CD4-positive, alpha-beta T cell (primary cell): ENCODE measurements at regions not wholly inside any gene's neighbourhood (a gene's known extent, or its start where the extent isn't known, plus 50 kb on each side); places are given as distances from the start of the nearest gene placed in this dataset.

Experiments
- ATAC-seq: fragments of 200-7000 bp; cut with Tn5 transposase; one replicate; pipeline ENCODE4 v1.10.0; 2022; ENCODE audit warnings: mild to moderate bottlenecking; ENCODE audit not compliant: poor library complexity
- CTCF ChIA-PET: fragments of 350-600 bp; sonication (Branson Sonifier 250); formaldehyde crosslinking; loops from one replicate; lab custom pipeline; 2021; ENCODE audit warnings: antibody characterized with exemption, inconsistent platforms; lab: Charles Lee
- POLR2A ChIA-PET: fragments of 350-600 bp; sonication (Branson Sonifier 250); formaldehyde crosslinking; loops from one replicate; lab custom pipeline; 2021; ENCODE audit warnings: antibody characterized with exemption, inconsistent platforms; lab: Charles Lee
- DNase-seq, 14 experiments: peaks; one replicate each; pipeline ENCODE4 v3.0.0-alpha.2; 2013 to 2020; ENCODE audit warnings: mixed read lengths in 2 of 14
- H3K27ac ChIP-seq, 2 donors: one replicate each; pipeline versions ENCODE4 v1.5.1 to v1.7.0; 2013; ENCODE audit warnings: low read length in 2 of 2, low read depth in 1 of 2, mild to moderate bottlenecking in 1 of 2
- H3K27me3 ChIP-seq, 2 experiments: 1 replicate in 1 of 2; 2 replicates in 1 of 2; pipeline versions ENCODE4 v1.6.1 to v1.7.0; 2013; ENCODE audit warnings: low read length in 2 of 2, control low read depth in 1 of 2, mild to moderate bottlenecking in 1 of 2, moderate library complexity in 1 of 2; ENCODE audit not compliant: insufficient read depth in 2 of 2, control insufficient read depth in 1 of 2
- H3K36me3 ChIP-seq: one replicate; pipeline ENCODE4 v1.6.1; 2013; ENCODE audit warnings: low read length, control low read depth; ENCODE audit not compliant: insufficient read depth
- H3K4me1 ChIP-seq: one replicate; pipeline ENCODE4 v1.6.1; 2013; ENCODE audit warnings: low read length, control low read depth; ENCODE audit not compliant: insufficient read depth
- H3K4me3 ChIP-seq: one replicate; pipeline ENCODE4 v1.5.1; 2013; ENCODE audit warnings: mild to moderate bottlenecking, low read length, moderate library complexity
- H3K9me3 ChIP-seq, 2 experiments: 1 replicate in 1 of 2; 2 replicates in 1 of 2; pipeline versions ENCODE4 v1.6.1 to v1.7.0; 2013; ENCODE audit warnings: low read length in 2 of 2, mild to moderate bottlenecking in 2 of 2, control low read depth in 1 of 2, moderate library complexity in 1 of 2; ENCODE audit not compliant: control insufficient read depth in 1 of 2, insufficient read depth in 1 of 2
- H3K27ac Mint-ChIP-seq: one replicate; pipeline ENCODE4 v1.8.0; 2020; ENCODE audit warnings: mixed read lengths
- H3K27me3 Mint-ChIP-seq: one replicate; pipeline ENCODE4 v1.8.0; 2021; ENCODE audit warnings: mixed read lengths
- H3K36me3 Mint-ChIP-seq: one replicate; pipeline ENCODE4 v1.8.0; 2021; ENCODE audit warnings: low read depth, mixed read lengths
- H3K4me1 Mint-ChIP-seq: one replicate; pipeline ENCODE4 v1.8.0; 2021; ENCODE audit warnings: low read depth, mixed read lengths
- H3K4me3 Mint-ChIP-seq: one replicate; pipeline ENCODE4 v1.8.0; 2020; ENCODE audit warnings: mild to moderate bottlenecking, mixed read lengths
- H3K9me3 Mint-ChIP-seq: one replicate; pipeline ENCODE4 v1.8.0; 2020; ENCODE audit warnings: mixed read lengths
- CTCF ChIP-seq: fragments of 200-600 bp; IDR thresholded peaks from one replicate; pipeline ENCODE4 v1.8.0; 2022; ENCODE audit warnings: antibody characterized with exemption, mild to moderate bottlenecking
- intact Hi-C, 2 experiments: fragments of 100-400 bp; cut with DNase I in 1 of 2; cut with micrococcal nuclease in 1 of 2; formaldehyde crosslinking; loops; one replicate each; pipeline versions ENCODE4 v1.15.1 to v1.9.0; 2023 to 2025; cut with DNase I, micrococcal nuclease

GRCh38 chr3:182464513-182465145, 328.7 kb upstream of the ATP11B start:
- POLR2A ChIA-PET, result no interaction called here
- no peak overlapping the region for H3K4me3 Mint-ChIP-seq
- intact Hi-C loops, result no loop called here
- DNase-seq (no peak), ATAC-seq (no peak)
- TF ChIP-seq CTCF, result no peak
- no peaks in the 10 kb centered on the region for H3K27me3 Mint-ChIP-seq
- H3K4me1 Mint-ChIP-seq, result no peaks in the 10 kb centered on the region
- H3K4me3 ChIP-seq, result no peak overlapping the region
- CTCF ChIA-PET, result no interaction called here
- peaks cover 5% of the 10 kb centered on the region for H3K9me3 Mint-ChIP-seq
- no peaks in the 10 kb centered on the region for H3K27me3 ChIP-seq
- H3K36me3 ChIP-seq, result no peaks in the 10 kb centered on the region
- no peak overlapping the region for H3K27ac ChIP-seq
- no peaks in the 10 kb centered on the region for H3K36me3 Mint-ChIP-seq
- H3K9me3 ChIP-seq, result peaks cover 0 to 3% of the 10 kb centered on the region in 2 experiments
- H3K27ac Mint-ChIP-seq, result no peak overlapping the region
- no peaks in the 10 kb centered on the region for H3K4me1 ChIP-seq

GRCh38 chr3:182465301-182466185, 327.8 kb upstream of the ATP11B start:
- no peak for TF ChIP-seq CTCF
- ChIA-PET CTCF (no interaction called here), POLR2A (no interaction called here)
- Histone ChIP-seq H3K36me3 (no peaks in the 10 kb centered on the region), H3K9me3 (peaks cover 0 to 3% of the 10 kb centered on the region in 2 experiments), H3K4me3 (no peak overlapping the region), H3K27me3 (no peaks in the 10 kb centered on the region), H3K4me1 (no peaks in the 10 kb centered on the region), H3K27ac (no peak overlapping the region)
- H3K27me3 Mint-ChIP-seq, result peaks cover 4% of the 10 kb centered on the region
- no peaks in the 10 kb centered on the region for H3K36me3 Mint-ChIP-seq
- H3K4me1 Mint-ChIP-seq, result no peaks in the 10 kb centered on the region
- DNase-seq (no peak), ATAC-seq (no peak)
- H3K9me3 Mint-ChIP-seq, result peaks cover 5% of the 10 kb centered on the region
- intact Hi-C loops, result no loop called here
- no peak overlapping the region for H3K27ac Mint-ChIP-seq
- no peak overlapping the region for H3K4me3 Mint-ChIP-seq

GRCh38 chr3:182469086-182469485, 324.2 kb upstream of the ATP11B start:
- Histone ChIP-seq H3K36me3 (no peaks in the 10 kb centered on the region), H3K9me3 (no peaks in the 10 kb centered on the region), H3K4me3 (no peak overlapping the region), H3K27ac (no peak overlapping the region), H3K4me1 (no peaks in the 10 kb centered on the region), H3K27me3 (no peaks in the 10 kb centered on the region)
- no peaks in the 10 kb centered on the region for H3K36me3 Mint-ChIP-seq
- ChIA-PET POLR2A (no interaction called here), CTCF (no interaction called here)
- H3K27me3 Mint-ChIP-seq, result peaks cover 4% of the 10 kb centered on the region
- TF ChIP-seq CTCF, result no peak
- ATAC-seq (no peak), DNase-seq (no peak)
- H3K9me3 Mint-ChIP-seq, result peaks cover 2% of the 10 kb centered on the region
- intact Hi-C loops, result no loop called here
- H3K27ac Mint-ChIP-seq, result no peak overlapping the region
- H3K4me3 Mint-ChIP-seq, result no peak overlapping the region
- H3K4me1 Mint-ChIP-seq, result no peaks in the 10 kb centered on the region
